ENCODE measurements at regions not wholly inside any gene's neighbourhood (a gene's known extent, or its start where the extent isn't known, plus 50 kb on each side); places are given as distances from the start of the nearest gene placed in this dataset.

- TF ChIP-seq POLR2A (IDR thresholded peaks at IDR 0.05): no peak
- TF ChIP-seq CTCF (IDR thresholded peaks at IDR 0.05): no peak
- intact Hi-C loops (cut with DNase I; ENCODE audit: low total_unique reads): no loop called here
- Histone ChIP-seq H3K4me1 (no peaks in the 10 kb centered on the region), H3K9me3 (no peaks in the 10 kb centered on the region), H3K27ac (no peak overlapping the region), H3K4me3 (no peak overlapping the region), H3K36me3 (ENCODE audit: low read depth, missing control alignments) (no peaks in the 10 kb centered on the region), H3K27me3 (no peaks in the 10 kb centered on the region)
- DNase-seq: no peak
- WGBS, 2 donors: 100% methylated on average over 1 of the region's 1 CpG
These were observed 51.6 kb upstream of the CCN6 start for GRCh38 chr6:112002307-112002706.

Measured in testis (tissue), 2 donors.